Stimulated activated CD4-positive, alpha-beta T cell treated with anti-CD3 and anti-CD28 coated beads, Interleukin-2, amount 100 ng/mL, for 24 hours (primary cell): ENCODE measurements at regions not wholly inside any gene's neighbourhood (a gene's known extent, or its start where the extent isn't known, plus 50 kb on each side); places are given as distances from the start of the nearest gene placed in this dataset.

Experiments
- DNase-seq, 2 donors: peaks; one replicate each; pipeline ENCODE4 v3.0.0-alpha.2; 2020

DNA sequence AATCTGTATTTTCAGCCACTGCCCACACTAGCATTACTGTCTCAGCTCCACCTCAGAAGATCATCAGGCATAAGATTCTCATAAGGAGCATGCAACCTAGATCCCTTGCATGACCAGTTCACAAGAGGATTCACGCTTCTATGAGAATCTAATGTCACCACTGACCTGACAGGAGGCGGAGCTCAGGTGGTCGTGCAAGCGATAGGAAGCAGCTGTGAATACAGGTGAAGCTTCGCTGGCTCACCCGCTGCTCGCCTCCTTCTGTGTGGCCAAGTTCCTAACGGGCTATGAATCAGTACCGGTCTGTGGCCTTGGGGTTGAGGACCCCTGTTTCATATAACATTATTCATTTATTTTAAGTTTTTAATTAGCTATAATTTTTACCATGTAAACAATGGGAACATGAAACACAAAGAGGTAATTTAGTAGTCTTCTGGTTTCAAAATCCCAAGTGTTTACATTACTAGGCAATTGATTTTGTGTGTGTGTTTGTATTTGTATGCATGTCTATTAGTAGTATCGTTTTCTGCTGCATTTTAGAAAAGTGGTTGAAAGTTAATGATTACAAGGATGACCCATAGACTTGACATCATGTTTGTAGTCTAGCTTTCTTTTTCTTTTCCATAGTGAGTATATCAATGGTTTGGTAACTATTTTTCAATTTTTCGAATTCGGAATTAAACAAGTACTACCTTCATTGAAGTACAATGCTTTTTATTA is 159.4 kb downstream of the TENT4A start:
- no peak for DNase-seq

DNA sequence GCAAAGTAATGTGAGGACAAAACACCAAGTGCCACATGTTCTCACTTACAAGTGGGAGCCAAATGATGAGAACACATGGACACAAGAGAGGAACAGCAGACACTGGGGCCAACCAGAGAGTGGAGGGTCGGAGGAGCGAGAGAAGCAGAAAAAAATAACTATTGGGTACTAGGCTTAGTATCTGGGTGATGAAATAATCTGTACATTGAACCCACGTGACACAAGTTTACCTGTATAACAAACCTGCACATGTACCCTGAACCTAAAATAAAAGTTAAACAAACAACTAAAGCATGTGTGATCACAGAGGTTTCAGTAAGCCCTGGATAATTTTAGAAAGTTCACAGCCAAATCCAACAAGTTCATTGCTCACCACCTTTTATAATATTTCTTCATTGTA is 160.1 kb downstream of the TENT4A start:
- DNase-seq = no peak

DNA sequence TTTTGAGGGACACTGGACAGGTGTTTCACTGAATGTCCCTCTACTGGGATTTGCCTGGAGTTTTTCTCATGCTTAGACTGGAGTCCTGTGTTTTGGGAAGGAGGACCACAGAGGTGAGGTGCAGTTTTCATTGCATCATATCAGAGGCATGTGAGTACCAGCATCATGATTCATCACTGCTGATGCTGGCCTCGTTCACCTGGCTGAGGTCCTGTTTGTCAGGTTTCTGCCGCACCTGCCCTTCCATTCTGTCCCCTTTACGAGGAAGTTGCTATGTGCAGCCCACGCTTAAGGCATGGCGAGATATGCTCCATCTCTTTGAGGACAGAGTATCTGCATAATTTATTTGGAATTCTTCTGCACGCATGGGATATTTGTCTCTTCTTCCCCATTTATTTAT is 162.1 kb downstream of the TENT4A start:
- no peak for DNase-seq

GRCh38 chr5:6877986-6878828 is 165.0 kb downstream of the TENT4A start:
- no peak for DNase-seq

- no peak for DNase-seq
These were observed 172.3 kb downstream of the TENT4A start for GRCh38 chr5:6885581-6885980.

DNA sequence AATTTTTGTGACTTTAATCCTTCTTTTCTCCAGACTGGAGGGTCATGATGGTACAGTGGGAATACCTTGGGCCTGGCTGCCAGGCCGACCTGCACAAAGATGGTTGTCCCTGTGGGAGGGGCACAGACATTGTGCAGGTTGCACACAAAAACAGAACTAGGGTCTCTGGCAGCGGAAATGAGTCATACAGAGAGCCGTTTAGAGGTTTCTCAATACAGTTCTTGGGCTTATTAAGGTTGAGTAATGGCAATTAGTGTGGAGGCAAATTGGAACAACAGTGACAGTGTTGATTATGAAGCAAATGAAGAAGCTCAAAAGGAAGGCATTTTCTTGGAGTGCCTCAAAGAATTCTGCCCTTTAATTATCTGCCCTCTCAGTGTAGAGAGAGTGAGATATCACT is 173.6 kb downstream of the TENT4A start:
- no peak for DNase-seq

DNA sequence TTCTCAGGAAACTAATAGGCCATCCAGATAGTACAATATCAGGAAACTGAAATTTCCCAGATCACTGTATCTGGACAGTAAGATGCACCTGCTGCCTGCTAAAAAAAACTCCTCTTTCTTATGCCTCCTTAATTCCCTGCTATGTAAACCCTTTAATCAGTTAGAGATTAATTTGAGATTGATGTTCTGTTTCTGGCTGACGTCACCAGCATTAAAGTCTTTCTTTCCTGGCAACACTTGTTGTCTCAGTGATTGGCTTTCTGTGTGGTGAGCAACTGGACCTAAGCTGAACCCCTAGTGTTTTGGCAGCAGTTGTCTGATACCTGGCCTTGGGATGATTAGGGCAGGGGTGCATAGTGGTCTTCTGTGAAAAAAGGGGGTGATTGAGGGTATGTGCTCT is 175.8 kb downstream of the TENT4A start:
- DNase-seq = no peak

GRCh38 chr5:6899221-6899620 is 186.0 kb downstream of the TENT4A start:
- DNase-seq = no peak

GRCh38 chr5:6900247-6901227 is 187.3 kb downstream of the TENT4A start:
- DNase-seq = no peak

DNA sequence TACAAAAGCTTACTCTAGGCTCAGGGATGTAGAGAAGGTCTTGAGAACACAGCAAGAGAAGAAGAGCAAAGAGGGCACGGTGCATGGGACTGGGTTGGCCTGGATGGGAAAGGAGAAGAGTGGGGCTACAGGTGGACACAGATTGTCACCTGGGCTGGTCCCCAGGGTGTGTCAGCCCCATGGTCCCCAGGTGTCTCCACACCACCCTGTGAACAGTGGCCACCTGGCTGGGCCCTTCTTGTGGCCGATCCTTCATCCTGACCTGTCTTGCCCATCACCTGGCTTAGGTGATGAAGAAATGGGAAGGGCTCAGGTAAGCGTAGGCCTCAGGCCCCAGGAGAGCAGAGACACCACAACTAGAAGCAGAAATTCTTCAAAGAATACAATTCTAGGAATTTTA is 188.9 kb downstream of the TENT4A start:
- DNase-seq = no peak

DNA sequence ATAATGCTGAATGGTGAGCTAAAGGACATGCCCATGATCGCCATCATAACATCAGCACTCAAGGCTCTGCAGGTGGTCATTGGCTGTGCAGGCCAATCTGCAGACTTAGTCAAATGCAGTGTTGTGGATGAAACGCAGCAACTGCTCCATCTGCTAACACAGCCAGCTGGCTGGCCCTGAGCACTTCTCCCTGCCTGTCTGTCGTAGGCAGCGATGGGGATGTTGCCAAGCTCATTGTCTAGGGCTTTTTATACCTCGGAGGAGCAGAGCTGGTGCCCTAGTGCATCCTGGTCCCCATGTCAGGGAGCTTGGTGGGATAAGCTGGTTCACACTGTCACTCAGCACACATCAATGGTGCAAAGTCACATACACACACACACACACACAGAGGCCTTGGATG is 189.4 kb downstream of the TENT4A start:
- DNase-seq = no peak

DNA sequence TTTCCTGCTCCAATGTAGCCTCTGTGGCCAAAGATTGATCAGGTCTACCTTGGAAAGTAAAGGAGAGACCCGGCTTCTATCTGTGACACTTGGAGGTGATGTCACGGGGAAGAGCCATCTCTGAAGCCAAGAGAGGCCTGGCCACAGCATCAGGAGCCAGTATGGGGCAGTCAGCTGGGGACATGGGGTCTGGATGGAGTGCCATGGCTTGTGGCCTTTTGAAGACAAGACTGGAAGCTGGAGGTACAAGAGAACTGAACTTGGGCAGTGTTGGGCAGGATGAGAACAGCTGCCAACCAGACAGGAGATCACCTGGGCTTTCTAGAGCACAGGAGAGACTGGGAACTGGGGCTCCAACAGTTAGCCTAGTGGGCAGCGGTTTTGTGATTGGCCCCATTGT is 190.7 kb downstream of the TENT4A start:
- DNase-seq = no peak

DNA sequence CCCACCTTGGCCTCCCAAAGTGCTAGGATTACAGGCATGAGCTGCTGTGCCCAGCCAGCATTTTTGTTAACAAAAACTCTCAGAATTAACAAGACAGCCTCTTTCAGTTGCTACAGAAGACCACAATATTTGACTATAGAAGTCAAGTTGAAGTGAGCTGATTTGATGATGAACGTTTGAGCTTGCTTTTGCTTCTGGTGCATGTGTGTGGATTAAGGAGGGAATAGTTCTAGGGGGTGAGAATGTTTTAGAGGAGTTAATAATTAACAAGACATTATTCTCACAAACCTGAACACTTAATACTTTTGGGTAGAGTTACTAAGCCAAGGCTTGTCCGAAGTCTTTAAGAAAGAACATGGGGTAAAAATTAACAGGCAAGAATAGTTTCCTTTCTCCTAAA is 191.6 kb downstream of the TENT4A start:
- no peak for DNase-seq

GRCh38 chr5:6905423-6905822 is 192.2 kb downstream of the TENT4A start:
- no peak for DNase-seq

DNA sequence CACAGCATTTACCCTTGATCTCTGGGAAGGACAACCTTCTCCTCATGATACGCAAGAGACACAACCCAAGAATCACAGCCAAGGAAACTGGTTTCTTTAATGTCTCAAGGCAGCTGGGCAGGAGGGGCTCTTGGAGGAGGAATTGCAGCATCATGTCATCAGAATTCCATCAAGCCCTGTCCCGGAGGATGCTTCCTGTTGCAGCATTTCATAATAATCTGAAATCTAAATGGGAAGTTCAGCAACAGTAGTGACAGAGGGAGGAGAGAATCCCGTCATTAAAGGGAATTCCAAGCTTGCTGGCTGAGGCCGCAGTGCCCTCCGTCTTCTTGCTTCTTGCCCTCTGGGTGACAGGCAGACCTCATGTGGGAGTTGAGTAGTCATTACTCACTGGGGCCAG is 192.7 kb downstream of the TENT4A start:
- DNase-seq = no peak

DNA sequence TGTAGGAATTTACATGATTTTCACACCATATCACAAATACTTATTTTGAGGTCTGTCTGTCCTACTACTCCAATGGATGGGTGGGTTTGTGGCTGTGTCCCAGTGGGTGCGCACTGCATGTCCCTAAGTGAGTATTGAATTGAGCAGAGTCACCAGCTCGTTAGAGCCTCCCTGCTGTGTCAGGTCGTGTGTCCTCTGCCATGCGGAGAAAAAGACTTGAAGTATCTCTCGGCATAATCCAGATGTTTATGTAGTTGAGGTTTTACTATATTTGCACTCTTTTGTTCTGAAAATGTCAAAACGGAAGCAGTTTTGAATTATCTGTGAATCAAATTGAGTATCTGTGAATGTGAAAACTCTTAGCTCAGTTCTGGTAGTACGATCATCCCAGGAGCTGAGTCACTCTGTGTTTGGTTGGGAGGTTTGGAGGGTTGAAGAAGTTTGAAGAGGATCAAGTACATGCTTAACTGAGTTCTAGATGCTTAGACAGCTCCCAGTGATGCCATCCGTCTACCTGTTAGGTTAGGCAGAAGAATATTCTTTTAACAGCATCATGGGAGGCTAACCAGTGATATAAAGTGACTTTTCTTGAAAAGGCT is 194.2 kb downstream of the TENT4A start:
- DNase-seq = no peak

DNA sequence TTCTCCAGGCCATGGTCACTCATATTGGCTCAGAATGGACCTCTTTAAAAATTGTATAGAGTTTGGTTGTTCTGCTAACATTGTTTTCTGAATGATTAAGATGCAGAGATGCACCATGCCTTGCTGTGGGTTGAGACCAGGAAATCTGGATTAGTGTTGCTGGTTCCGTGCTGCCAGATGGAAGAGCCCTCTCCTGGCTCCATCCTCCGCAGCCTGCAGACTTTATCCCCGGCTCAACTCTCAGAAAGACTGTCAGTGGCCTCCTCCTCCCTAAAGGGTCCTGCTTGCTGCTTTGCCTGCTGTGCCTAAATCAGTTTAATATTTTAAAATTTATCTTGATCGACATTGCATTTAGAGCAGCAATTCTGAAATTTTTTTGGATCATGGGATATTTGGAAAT is 196.7 kb downstream of the TENT4A start:
- no peak for DNase-seq

DNA sequence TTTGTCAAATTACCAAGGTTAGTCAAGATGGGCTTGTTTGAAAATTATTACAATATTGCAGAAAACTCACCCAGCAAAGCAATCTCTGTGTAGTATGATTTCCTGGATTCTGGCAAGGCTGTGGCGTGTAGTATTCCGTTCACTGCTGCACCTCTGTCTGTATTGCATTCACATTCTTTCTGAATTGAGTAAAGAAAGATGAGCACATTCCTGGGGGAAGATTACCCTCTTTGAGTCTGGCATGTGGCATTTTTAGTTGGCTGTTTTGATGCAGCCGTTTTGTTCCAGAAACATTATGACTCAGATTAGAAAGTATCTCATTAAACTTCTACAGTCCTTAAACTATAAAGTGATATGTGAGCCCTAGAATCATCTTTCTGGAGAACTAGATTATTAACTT is 197.7 kb downstream of the TENT4A start:
- no peak for DNase-seq

GRCh38 chr5:6914347-6914746 is 201.1 kb downstream of the TENT4A start:
- DNase-seq = no peak

- no peak for DNase-seq
These were observed 202.3 kb downstream of the TENT4A start for GRCh38 chr5:6915574-6915973.

GRCh38 chr5:6918255-6918654 is 205.0 kb downstream of the TENT4A start:
- DNase-seq = no peak

DNA sequence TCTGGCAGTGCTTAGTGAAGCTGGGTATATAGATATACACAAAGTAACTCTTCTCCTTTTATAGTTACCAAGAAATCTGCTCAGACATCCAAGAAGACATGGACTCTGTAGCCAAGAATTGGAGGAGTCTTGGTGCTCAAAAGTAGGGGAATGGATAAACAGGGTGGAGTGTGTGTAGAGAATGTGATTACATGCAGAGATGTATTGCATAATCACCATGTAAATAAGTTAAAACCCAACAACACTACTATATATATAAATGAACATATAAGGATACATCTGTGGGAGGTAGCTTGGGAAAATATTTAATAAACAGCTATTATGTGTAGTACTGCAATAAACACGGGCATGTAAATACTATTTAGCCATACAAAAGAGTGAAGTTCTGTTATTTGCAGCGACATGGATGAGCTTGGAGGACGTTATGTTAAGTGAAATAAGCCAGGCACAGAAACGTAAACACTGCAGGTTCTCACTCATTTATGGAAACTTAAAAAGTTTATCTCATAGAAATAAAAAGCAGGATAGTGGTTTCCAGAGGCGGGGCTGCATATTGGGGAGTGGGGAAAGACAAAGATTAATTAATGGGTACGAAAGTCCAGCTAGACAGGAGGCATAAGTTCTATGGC is 207.5 kb downstream of the TENT4A start:
- no peak for DNase-seq
